Panc1 (cell line): ENCODE measurements at regions not wholly inside any gene's neighbourhood (a gene's known extent, or its start where the extent isn't known, plus 50 kb on each side); places are given as distances from the start of the nearest gene placed in this dataset.

Source experiments
- ATAC-seq: fragments of 200-7000 bp; cut with Tn5 transposase; 2 replicates; pipeline ENCODE4 v1.9.1; 2020; ENCODE audit warnings: mild to moderate bottlenecking, moderate library complexity
- BruUV-seq: library from RNA; stranded (reverse); fragments of 400-500 nt; replicated peaks from 2 replicates; lab custom pipeline; 2021; lab: Mats Ljungman, UMichigan
- CTCF ChIA-PET: fragments of 300-600 bp; sonication (Branson Sonifier 250); formaldehyde crosslinking; loops from one replicate; lab custom pipeline; 2022; ENCODE audit warnings: antibody characterized with exemption; lab: Charles Lee
- POLR2A ChIA-PET: fragments of 300-600 bp; sonication (Branson Sonifier 250); formaldehyde crosslinking; loops from one replicate; lab custom pipeline; 2022; ENCODE audit warnings: antibody characterized with exemption; lab: Charles Lee
- DNase-seq: peaks from one replicate; pipeline ENCODE4 v3.0.0-alpha.2; 2010; ENCODE audit warnings: low read depth, low spot score
- H3K27ac ChIP-seq: 2 replicates; pipeline ENCODE4 v1.5.1; 2011; ENCODE audit warnings: mild to moderate bottlenecking, low read length, inconsistent platforms
- H3K27me3 ChIP-seq: fragments of 200-500 bp; sonication (Bioruptor generic); 2 replicates; pipeline ENCODE4 v1.6.0; 2014; ENCODE audit warnings: low read length, inconsistent platforms; ENCODE audit not compliant: control insufficient read depth, insufficient read depth
- H3K36me3 ChIP-seq: fragments of 200-500 bp; sonication (Bioruptor generic); 2 replicates; pipeline ENCODE4 v1.5.1; 2014; ENCODE audit warnings: inconsistent platforms, mild to moderate bottlenecking, low read length, moderate library complexity; ENCODE audit not compliant: control insufficient read depth, insufficient read depth
- H3K4me1 ChIP-seq: 2 replicates; pipeline ENCODE4 v1.5.1; 2011; ENCODE audit warnings: inconsistent platforms, mild to moderate bottlenecking, low read length, moderate library complexity; ENCODE audit not compliant: control insufficient read depth, insufficient read depth
- H3K4me3 ChIP-seq, 2 experiments: 2 replicates each; pipeline ENCODE4 v1.5.1; 2011 to 2012; ENCODE audit warnings: low read depth in 2 of 2, low read length in 2 of 2, mild to moderate bottlenecking in 2 of 2, inconsistent platforms in 1 of 2, moderate library complexity in 1 of 2
- H3K9me3 ChIP-seq: fragments of 200-500 bp; sonication (Bioruptor generic); 2 replicates; pipeline ENCODE4 v1.5.1; 2014; ENCODE audit warnings: low read depth, mild to moderate bottlenecking, inconsistent platforms, low read length, moderate library complexity; ENCODE audit not compliant: control insufficient read depth, insufficient read depth
- POLR2AphosphoS5 ChIP-seq: IDR thresholded peaks from 2 replicates; pipeline ENCODE4 v1.6.1; 2012; ENCODE audit warnings: mild to moderate bottlenecking, low read depth, low read length, moderate library complexity
- REST ChIP-seq, 2 experiments: IDR thresholded peaks; 2 replicates each; pipeline ENCODE4 v1.6.1; 2011 to 2012; ENCODE audit warnings: low read depth in 2 of 2, control low read depth in 1 of 2, low read length in 1 of 2, mild to moderate bottlenecking in 1 of 2, moderate library complexity in 1 of 2; ENCODE audit not compliant: insufficient read depth in 1 of 2
- SIN3A ChIP-seq: IDR thresholded peaks from 2 replicates; pipeline ENCODE4 v1.6.1; 2012; ENCODE audit warnings: low read depth, mild to moderate bottlenecking, low read length, moderate library complexity, borderline replicate concordance; ENCODE audit not compliant: insufficient read depth
- TCF7L2 ChIP-seq: IDR thresholded peaks from 2 replicates; pipeline ENCODE4 v1.6.1; 2011; ENCODE audit warnings: mild to moderate bottlenecking, low read depth, low read length, inconsistent platforms
- in situ Hi-C: cut with HindIII; loops from 2 replicates; pipeline ENCODE4 v1.10.0; 2016; ENCODE audit warnings: low sequenced_read_pairs, low pct_unique_long_range_greater_than_20kb
- intact Hi-C: fragments of 100-400 bp; cut with micrococcal nuclease; formaldehyde crosslinking; loops from one replicate; pipeline ENCODE4 v1.10.0; 2022; ENCODE audit not compliant: unreplicated experiment
- TF ChIP-seq, protein P1 (sequence below): fragments of 450-650 bp; IDR thresholded peaks from 2 replicates; pipeline ENCODE4 v1.5.1; 2017; ENCODE audit warnings: mild to moderate bottlenecking

DNA sequence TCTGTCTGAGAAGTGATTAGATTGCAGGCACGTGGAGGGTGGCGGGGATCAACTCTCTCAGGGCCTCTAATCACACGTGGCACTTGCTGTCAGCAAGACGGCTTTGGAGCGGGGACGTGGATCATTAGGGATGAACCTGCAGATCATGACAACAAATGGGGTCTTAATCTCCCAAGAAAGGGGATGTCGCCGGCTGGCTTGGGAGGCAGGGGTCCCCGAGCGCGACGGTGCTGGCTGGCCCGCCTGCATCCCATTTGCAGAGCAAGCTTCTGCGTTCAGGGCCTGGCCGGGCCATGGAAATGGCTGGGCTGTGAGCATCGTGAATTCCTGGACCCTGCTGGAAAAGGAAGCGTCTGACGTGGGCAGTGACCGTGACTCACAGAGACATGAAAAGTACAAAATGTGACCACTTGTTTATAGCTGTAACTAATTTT is 85.1 kb upstream of the SHOX start:
- ChIA-PET CTCF (no interaction called here), POLR2A (no interaction called here)
- ATAC-seq: no peak
- no peak for DNase-seq
- in situ Hi-C loops: no loop called here
- Histone ChIP-seq H3K36me3 (no peaks in the 10 kb centered on the region), H3K27me3 (no peaks in the 10 kb centered on the region), H3K4me1 (no peaks in the 10 kb centered on the region), H3K4me3 (no peak overlapping the region), H3K9me3 (no peaks in the 10 kb centered on the region), H3K27ac (no peak overlapping the region)
- TF ChIP-seq TCF7L2 (no peak), POLR2AphosphoS5 (no peak), SIN3A (no peak), REST (IDR thresholded peaks at IDR 0.05; ENCODE audit: insufficient read depth in 1 of 2, low read depth in 2 of 2, low read length in 1 of 2) (no peak)
- TF ChIP-seq, protein P1, sequence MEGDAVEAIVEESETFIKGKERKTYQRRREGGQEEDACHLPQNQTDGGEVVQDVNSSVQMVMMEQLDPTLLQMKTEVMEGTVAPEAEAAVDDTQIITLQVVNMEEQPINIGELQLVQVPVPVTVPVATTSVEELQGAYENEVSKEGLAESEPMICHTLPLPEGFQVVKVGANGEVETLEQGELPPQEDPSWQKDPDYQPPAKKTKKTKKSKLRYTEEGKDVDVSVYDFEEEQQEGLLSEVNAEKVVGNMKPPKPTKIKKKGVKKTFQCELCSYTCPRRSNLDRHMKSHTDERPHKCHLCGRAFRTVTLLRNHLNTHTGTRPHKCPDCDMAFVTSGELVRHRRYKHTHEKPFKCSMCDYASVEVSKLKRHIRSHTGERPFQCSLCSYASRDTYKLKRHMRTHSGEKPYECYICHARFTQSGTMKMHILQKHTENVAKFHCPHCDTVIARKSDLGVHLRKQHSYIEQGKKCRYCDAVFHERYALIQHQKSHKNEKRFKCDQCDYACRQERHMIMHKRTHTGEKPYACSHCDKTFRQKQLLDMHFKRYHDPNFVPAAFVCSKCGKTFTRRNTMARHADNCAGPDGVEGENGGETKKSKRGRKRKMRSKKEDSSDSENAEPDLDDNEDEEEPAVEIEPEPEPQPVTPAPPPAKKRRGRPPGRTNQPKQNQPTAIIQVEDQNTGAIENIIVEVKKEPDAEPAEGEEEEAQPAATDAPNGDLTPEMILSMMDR: no peak
- BruUV-seq: no TSS peak
- intact Hi-C loops: no loop called here

DNA sequence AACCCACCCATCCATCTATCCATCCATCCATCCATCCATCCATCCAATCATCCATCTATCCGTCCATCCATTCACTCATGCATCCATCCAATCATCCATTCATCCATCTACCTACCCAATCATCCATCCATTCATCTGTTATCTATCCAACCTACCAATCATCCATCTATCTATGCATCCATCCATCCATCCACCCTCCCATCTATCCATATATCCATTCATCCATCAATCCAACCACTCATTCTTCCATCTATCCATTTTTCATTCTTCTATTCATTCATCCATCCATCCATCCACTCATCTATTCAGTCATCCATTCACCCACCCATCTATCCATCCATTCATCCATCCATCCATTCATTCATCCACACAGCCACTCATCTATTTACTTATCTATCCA is 80.1 kb upstream of the SHOX start:
- CTCF ChIA-PET: no interaction called here
- no peaks in the 10 kb centered on the region for H3K4me1 ChIP-seq
- no peaks in the 10 kb centered on the region for H3K9me3 ChIP-seq
- DNase-seq: no peak
- no peak overlapping the region for H3K27ac ChIP-seq
- no peak for ATAC-seq
- intact Hi-C loops: no loop called here
- no peaks in the 10 kb centered on the region for H3K36me3 ChIP-seq
- POLR2A ChIA-PET: no interaction called here
- no peaks in the 10 kb centered on the region for H3K27me3 ChIP-seq
- no peak overlapping the region for H3K4me3 ChIP-seq
- in situ Hi-C loops: no loop called here
- TF ChIP-seq TCF7L2: no peak
- no peak for TF ChIP-seq SIN3A
- no peak for TF ChIP-seq POLR2AphosphoS5
- TF ChIP-seq REST (IDR thresholded peaks at IDR 0.05; ENCODE audit: insufficient read depth in 1 of 2, low read depth in 2 of 2, low read length in 1 of 2): no peak
- TF ChIP-seq, protein P1: no peak
- no TSS peak for BruUV-seq
